Endothelial cell of umbilical vein (primary cell): ENCODE measurements at regions not wholly inside any gene's neighbourhood (a gene's known extent, or its start where the extent isn't known, plus 50 kb on each side); places are given as distances from the start of the nearest gene placed in this dataset.

ENCODE experiments used
- CTCF ChIP-seq, 2 donors: IDR thresholded peaks; 1 replicate in 1 of 2; 2 replicates in 1 of 2; pipeline ENCODE4 v1.5.1; 2011; ENCODE audit warnings: low read length in 2 of 2, mild to moderate bottlenecking in 2 of 2, moderate library complexity in 2 of 2, control low read depth in 1 of 2, inconsistent platforms in 1 of 2, low read depth in 1 of 2; ENCODE audit not compliant: insufficient read depth in 1 of 2; ENCODE audit errors: extremely low read depth in 1 of 2
- EZH2 ChIP-seq: IDR thresholded peaks from 2 replicates; pipeline ENCODE4 v1.6.1; 2012; ENCODE audit warnings: borderline replicate concordance, low read depth, mild to moderate bottlenecking, moderate library complexity, low read length, inconsistent platforms; ENCODE audit not compliant: severe bottlenecking
- FOS ChIP-seq: IDR thresholded peaks from 2 replicates; pipeline ENCODE4 v1.6.1; 2011; ENCODE audit warnings: mild to moderate bottlenecking, low read length, moderate library complexity, borderline replicate concordance; ENCODE audit not compliant: insufficient read depth
- JUN ChIP-seq: IDR thresholded peaks from 2 replicates; pipeline ENCODE4 v1.6.1; 2011; ENCODE audit warnings: borderline replicate concordance, low read depth; ENCODE audit not compliant: insufficient read length, insufficient read depth
- MAX ChIP-seq: IDR thresholded peaks from 2 replicates; pipeline ENCODE4 v1.6.1; 2011; ENCODE audit not compliant: insufficient read depth, insufficient read length
- MYC ChIP-seq: IDR thresholded peaks from one replicate; pipeline ENCODE4 v1.6.1; 2011; ENCODE audit warnings: mild to moderate bottlenecking, low read depth, low read length
- POLR2A ChIP-seq: IDR thresholded peaks from 2 replicates; pipeline ENCODE4 v1.6.1; 2012; ENCODE audit warnings: low read depth, mild to moderate bottlenecking, control low read depth, low read length
- POLR2AphosphoS5 ChIP-seq: IDR thresholded peaks from 2 replicates; pipeline ENCODE4 v1.6.1; 2012; ENCODE audit warnings: low read depth, mild to moderate bottlenecking, control low read depth, low read length, moderate library complexity; ENCODE audit not compliant: insufficient read depth

GRCh38 chr2:82478641-82479040 lies 1980.4 kb downstream of the SUCLG1 start:
- TF ChIP-seq CTCF (IDR thresholded peaks at IDR 0.05; ENCODE audit: extremely low read depth in 1 of 2, insufficient read depth in 1 of 2, low read depth in 1 of 2, low read length in 2 of 2) = no peak
- no peak for TF ChIP-seq POLR2A
- no peak for TF ChIP-seq MYC
- TF ChIP-seq MAX = no peak
- no peak for TF ChIP-seq POLR2AphosphoS5
- TF ChIP-seq FOS = no peak
- TF ChIP-seq EZH2 = no peak
- no peak for TF ChIP-seq JUN
